ENCODE measurements at regions not wholly inside any gene's neighbourhood (a gene's known extent, or its start where the extent isn't known, plus 50 kb on each side); places are given as distances from the start of the nearest gene placed in this dataset.

DNA sequence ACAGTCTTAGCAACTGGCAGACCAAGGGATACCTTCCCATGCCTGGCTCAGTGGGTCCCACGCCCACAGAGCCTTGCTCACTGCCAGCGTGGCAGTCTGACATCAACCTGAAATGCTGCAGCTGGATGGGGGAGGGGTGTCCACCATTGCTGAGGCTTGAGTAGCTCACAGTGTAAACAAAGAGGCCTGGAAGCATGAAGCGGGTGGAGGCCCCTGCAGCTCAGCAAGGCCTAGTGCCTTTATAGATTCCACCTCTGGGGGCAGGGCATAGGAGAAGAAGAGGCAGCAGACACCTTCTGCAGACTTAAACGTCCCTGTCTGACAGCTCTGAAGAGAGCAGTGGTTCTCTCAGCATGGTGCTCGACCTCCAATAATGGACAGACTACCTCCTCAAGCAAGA, 263.2 kb downstream of the KIF2B start:
- no peak for TF ChIP-seq CTCF (IDR thresholded peaks at IDR 0.05; ENCODE audit: low read depth, low read length)
- TF ChIP-seq EZH2phosphoT487 (IDR thresholded peaks at IDR 0.05; ENCODE audit: low read depth), result no peak

All from OCI-LY3 (cell line).